ENCODE measurements at regions not wholly inside any gene's neighbourhood (a gene's known extent, or its start where the extent isn't known, plus 50 kb on each side); places are given as distances from the start of the nearest gene placed in this dataset.

DNA sequence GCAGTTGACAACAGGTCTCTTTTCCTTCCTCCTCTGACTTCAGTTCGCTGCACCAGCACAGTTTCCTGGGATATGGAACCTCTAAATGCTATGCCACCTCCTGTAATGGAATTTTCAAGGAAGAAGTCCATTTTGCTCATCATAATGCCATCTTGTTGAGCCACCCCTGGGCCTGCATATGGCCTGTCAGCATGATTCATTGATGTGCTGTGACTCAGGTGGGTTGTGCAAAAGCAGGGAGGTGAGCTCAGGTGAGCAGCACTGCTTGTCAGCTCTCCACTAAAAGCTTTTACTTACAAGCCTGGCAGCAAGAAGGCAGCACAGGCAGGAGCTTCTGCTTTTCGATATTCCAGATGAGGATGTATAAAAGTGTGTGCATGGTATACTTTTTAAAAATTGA, 247.1 kb upstream of the LMCD1 start:
- DNase-seq (ENCODE audit: low read depth) = no peak
- no peak overlapping the region for H3K4me3 ChIP-seq (ENCODE audit: low read depth, low read length)

DNA sequence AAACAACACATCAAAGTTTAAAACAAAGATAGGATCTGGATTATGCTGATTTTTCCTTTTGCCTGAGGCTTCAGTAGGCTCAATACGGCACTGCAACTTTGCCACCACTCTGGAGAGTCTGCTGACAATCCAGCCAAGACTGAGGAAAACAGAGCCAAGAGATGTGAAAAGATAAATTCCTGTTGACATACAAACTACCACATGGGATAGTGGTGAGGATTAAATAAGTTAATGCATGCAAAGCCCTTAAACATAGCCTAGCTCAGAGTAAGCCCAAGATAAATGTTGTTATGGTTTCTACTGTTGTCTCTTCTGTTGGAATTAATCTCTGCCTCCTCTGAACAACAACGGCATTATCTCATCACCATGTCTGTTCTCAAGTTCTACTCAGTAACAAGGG, 245.9 kb upstream of the LMCD1 start:
- TF ChIP-seq, protein P1, sequence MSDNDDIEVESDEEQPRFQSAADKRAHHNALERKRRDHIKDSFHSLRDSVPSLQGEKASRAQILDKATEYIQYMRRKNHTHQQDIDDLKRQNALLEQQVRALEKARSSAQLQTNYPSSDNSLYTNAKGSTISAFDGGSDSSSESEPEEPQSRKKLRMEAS (IDR thresholded peaks at IDR 0.05; ENCODE audit: low read depth, low read length) = no peak
- TF ChIP-seq MYC (IDR thresholded peaks at IDR 0.05; ENCODE audit: low read depth, low read length) = no peak
- TF ChIP-seq, protein P2, sequence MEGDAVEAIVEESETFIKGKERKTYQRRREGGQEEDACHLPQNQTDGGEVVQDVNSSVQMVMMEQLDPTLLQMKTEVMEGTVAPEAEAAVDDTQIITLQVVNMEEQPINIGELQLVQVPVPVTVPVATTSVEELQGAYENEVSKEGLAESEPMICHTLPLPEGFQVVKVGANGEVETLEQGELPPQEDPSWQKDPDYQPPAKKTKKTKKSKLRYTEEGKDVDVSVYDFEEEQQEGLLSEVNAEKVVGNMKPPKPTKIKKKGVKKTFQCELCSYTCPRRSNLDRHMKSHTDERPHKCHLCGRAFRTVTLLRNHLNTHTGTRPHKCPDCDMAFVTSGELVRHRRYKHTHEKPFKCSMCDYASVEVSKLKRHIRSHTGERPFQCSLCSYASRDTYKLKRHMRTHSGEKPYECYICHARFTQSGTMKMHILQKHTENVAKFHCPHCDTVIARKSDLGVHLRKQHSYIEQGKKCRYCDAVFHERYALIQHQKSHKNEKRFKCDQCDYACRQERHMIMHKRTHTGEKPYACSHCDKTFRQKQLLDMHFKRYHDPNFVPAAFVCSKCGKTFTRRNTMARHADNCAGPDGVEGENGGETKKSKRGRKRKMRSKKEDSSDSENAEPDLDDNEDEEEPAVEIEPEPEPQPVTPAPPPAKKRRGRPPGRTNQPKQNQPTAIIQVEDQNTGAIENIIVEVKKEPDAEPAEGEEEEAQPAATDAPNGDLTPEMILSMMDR (IDR thresholded peaks at IDR 0.05; ENCODE audit: low read depth, low read length) = no peak
- no peak for TF ChIP-seq POLR2A (IDR thresholded peaks at IDR 0.05; ENCODE audit: extremely low read depth, insufficient read length)
- DNase-seq (ENCODE audit: low read depth) = no peak
- H3K4me3 ChIP-seq (ENCODE audit: low read depth, low read length) = no peak overlapping the region

More for the DNA sequence above, 247.1 kb upstream of the LMCD1 start:
- TF ChIP-seq, protein P2 (IDR thresholded peaks at IDR 0.05; ENCODE audit: low read depth, low read length) = no peak
- no peak for TF ChIP-seq POLR2A (IDR thresholded peaks at IDR 0.05; ENCODE audit: extremely low read depth, insufficient read length)

DNA sequence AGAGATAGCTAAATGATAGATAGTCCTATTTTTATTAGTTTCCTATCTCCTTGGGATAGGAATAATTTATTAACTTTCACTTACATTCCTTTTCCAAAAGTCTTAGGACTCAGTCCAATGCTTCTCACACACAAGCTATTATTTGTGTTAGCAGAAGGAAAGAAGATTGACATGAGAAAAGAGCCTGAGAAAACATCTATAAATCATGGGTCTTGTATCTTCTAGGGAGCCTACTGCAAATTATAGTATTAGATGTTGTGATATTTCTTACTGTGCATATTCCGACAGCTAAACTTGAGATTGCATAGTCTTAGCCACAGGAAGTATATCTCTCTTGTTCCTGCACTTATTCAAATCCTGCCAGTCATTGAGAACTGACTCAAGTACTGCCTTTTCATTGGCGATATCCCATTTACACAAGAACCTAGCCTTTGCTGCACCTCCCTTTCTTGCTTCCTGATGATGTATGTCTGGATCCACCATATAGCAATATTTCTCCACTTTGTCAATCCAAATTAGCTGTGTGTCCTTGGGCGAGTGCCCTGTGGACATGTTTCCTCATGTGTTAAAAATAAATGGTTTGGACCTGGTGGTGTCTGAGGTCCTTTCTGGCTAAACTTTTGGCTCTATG, 245.1 kb upstream of the LMCD1 start:
- DNase-seq (ENCODE audit: low read depth) = no peak
- TF ChIP-seq, protein P2 (IDR thresholded peaks at IDR 0.05; ENCODE audit: low read depth, low read length) = no peak
- TF ChIP-seq POLR2A (IDR thresholded peaks at IDR 0.05; ENCODE audit: extremely low read depth, insufficient read length) (no peak), MYC (IDR thresholded peaks at IDR 0.05; ENCODE audit: low read depth, low read length) (no peak)
- TF ChIP-seq, protein P1 (IDR thresholded peaks at IDR 0.05; ENCODE audit: low read depth, low read length) = no peak
- no peak overlapping the region for H3K4me3 ChIP-seq (ENCODE audit: low read depth, low read length)

DNA sequence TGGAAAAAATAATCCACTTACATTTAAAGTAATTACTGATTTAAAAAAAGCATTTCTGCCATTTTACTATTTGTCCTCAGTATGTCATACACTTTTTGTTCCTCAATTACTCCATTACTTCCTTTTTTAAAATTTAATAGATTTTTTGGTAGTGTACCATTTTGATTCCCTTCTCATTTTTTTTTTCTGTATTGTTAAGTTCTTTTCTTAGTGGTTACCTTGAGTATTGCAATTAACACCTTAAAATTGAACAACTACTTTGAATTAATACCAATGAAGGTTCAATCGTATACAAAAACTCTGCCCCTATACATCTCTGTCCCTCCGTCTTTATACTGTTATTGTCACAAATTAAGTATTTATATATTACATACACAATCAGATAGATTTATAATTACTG, 240.6 kb upstream of the LMCD1 start:
- no peak overlapping the region for H3K4me3 ChIP-seq (ENCODE audit: low read depth, low read length)
- TF ChIP-seq POLR2A (IDR thresholded peaks at IDR 0.05; ENCODE audit: extremely low read depth, insufficient read length) = no peak
- TF ChIP-seq, protein P1 (IDR thresholded peaks at IDR 0.05; ENCODE audit: low read depth, low read length) = no peak
- TF ChIP-seq MYC (IDR thresholded peaks at IDR 0.05; ENCODE audit: low read depth, low read length) = no peak
- TF ChIP-seq, protein P2 (IDR thresholded peaks at IDR 0.05; ENCODE audit: low read depth, low read length) = no peak
- DNase-seq (ENCODE audit: low read depth) = no peak

DNA sequence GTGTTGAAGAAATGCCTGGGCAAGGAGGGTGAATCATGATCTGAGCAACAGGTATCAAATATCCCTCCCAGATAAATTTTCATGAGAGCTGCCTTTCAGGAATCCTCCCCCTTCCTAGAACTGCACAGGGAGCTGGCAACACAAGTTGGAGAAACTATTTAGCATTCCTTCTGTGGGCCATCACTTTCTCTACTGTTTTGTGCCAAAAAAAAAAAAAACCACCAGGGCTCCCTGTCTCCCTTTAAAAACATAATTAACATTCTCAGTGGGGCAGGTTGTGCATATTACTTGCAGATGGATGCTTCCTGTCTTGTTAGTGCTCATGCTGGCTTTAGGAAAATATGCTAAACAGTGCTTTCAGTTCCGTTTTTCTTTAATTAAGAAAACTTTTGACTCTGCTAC, 234.9 kb upstream of the LMCD1 start:
- no peak overlapping the region for H3K4me3 ChIP-seq (ENCODE audit: low read depth, low read length)
- DNase-seq (ENCODE audit: low read depth) = no peak
- TF ChIP-seq, protein P1 (IDR thresholded peaks at IDR 0.05; ENCODE audit: low read depth, low read length) = no peak
- TF ChIP-seq, protein P2 (IDR thresholded peaks at IDR 0.05; ENCODE audit: low read depth, low read length) = no peak
- no peak for TF ChIP-seq MYC (IDR thresholded peaks at IDR 0.05; ENCODE audit: low read depth, low read length)
- TF ChIP-seq POLR2A (IDR thresholded peaks at IDR 0.05; ENCODE audit: extremely low read depth, insufficient read length) = no peak

DNA sequence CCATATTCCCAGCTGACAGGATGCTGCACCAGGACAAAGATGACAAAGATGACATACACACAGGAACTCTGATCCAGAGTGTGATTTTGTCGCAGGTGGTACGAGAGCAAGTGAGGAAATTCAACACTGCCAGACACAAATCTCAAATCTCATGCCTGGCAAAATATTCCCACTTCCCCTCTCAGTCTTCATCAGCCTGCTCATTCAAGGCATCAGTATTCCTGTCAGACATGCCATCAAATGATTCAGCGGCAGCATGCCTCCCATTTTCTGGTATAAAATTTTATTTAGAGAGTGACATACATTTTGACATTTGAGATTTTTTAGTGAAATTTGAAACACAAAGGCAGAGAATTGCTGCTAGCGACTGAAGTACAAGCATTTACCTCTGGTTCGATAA, 228.1 kb upstream of the LMCD1 start:
- TF ChIP-seq MYC (IDR thresholded peaks at IDR 0.05; ENCODE audit: low read depth, low read length) (no peak), POLR2A (IDR thresholded peaks at IDR 0.05; ENCODE audit: extremely low read depth, insufficient read length) (no peak)
- TF ChIP-seq, protein P1 (IDR thresholded peaks at IDR 0.05; ENCODE audit: low read depth, low read length) = no peak
- TF ChIP-seq, protein P2 (IDR thresholded peaks at IDR 0.05; ENCODE audit: low read depth, low read length) = no peak
- no peak for DNase-seq (ENCODE audit: low read depth)
- no peak overlapping the region for H3K4me3 ChIP-seq (ENCODE audit: low read depth, low read length)

Measured in NB4 (cell line).